GM10266 (cell line): ENCODE measurements at regions not wholly inside any gene's neighbourhood (a gene's known extent, or its start where the extent isn't known, plus 50 kb on each side); places are given as distances from the start of the nearest gene placed in this dataset.

Experiments used
- DNase-seq: peaks from one replicate; pipeline ENCODE4 v3.0.0; 2012; ENCODE audit errors: extremely low spot score
- CTCF ChIP-seq: IDR thresholded peaks from 2 replicates; pipeline ENCODE4 v1.5.1; 2012; ENCODE audit warnings: mild to moderate bottlenecking, low read depth; ENCODE audit not compliant: control insufficient read depth, insufficient read depth; ENCODE audit errors: missing control alignments

DNA sequence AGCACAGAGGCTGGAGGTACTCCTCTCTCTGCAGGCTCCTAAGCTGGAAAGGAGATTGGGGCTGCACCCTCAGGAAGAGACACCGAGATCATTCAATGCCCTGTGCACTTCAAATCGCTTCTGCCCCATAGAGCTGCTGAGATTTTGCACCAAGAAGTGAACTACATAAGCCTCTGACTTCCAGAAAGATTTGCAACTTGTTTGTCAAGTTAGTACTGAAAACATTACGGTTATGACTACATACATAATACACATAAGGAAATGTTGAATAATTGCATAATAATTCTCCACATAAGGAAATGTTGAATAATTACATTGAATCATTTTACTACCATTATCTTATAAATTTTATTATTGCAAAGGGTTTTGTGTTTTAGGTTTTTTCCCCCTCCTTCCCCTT lies 120.3 kb upstream of the SASH1 start:
- no peak for TF ChIP-seq CTCF
- no peak for DNase-seq

DNA sequence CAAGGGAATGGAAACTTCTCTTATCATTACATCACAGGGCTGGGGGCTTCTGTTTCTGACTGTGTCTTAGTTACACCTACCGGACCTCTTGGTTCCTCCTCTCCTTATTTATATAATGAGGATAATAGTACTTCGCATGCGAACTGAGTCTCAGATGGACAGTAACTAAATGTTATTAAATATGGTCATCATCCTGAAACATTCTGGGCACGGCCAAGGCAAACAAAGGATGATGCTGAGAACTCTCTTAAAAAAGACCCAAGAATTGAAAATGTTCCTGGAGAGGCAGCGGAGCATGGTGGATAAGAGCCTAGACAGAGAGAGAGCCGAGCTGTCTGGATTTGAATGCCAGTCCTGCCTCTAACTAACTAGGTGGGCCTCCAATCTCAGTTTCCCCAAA lies 119.8 kb upstream of the SASH1 start:
- no peak for TF ChIP-seq CTCF
- no peak for DNase-seq

DNA sequence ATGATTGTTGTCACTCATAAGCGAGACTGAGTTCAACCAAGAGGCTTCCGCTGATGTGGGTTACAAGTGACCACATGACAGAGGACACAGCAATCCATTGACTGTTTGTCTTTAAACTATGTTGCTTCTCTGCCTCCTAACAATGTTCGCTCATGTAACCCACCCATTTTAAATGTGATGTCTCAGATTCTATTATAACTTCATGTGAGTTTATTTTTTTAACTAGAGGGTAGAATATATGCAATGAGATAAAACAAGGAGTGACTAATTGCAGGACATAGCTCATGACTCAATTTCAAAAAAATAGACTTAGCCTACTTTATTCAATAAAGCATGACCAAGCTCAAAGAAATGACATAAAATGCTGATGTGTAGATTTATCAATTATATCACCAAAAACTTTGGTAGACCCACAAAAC lies 119.2 kb upstream of the SASH1 start:
- TF ChIP-seq CTCF: no peak
- DNase-seq: no peak

DNA sequence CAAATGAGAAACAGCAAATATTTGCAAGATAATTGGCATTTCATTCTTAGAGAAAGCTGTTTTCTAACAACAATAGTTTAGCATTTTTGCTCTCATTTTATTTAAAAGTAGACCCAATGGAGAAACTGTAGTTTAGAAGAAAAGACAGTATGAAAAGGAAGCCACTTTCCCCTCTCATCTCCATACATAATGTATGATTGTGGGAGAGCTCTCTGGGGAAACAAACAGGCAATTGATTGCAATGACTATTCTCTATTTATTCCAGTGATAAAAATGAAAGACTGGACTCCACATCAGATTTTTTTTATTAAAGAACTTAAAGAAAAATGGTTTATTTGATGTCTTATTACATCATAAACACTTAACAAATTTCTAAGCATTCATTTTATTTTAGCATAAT lies 116.8 kb upstream of the SASH1 start:
- no peak for TF ChIP-seq CTCF
- no peak for DNase-seq

GRCh38 chr6:148226284-148226683 lies 116.4 kb upstream of the SASH1 start:
- no peak for TF ChIP-seq CTCF
- DNase-seq: no peak

DNA sequence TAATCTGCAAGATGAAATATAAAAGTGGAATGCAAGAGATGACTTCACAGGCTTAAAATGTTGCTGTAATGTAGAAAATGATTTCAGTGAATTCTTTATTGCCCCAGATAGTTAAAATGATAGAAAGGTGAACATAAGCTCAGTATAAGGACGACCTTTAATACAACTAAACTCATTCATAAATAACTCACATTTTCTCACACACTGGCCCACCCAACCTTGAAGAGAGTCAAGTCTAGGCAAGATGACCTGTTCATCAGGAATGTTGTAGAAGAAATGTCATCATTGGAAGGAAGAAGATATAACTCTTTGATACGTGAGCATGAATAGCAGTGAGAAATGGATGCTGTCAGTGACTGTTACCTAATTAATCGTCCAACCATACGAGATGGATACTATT lies 111.1 kb upstream of the SASH1 start:
- no peak for TF ChIP-seq CTCF
- DNase-seq: no peak

DNA sequence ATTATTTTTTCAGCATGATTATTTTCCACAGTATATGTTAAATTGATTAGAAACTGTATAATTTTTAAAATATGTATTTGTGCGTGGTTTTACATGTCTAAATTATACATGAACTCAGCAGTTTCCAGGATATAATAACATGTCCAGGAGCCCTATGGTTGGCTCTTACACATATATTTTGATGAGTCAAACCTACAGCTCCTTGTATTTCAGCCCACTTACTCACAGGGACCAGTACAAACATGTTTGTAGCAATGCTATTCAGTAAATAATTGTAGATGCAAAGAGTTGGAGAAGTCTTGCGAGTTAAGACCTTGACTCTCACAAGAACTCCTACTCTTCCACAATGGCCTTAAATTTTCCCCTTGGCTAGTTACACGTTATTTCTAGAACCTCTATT lies 107.2 kb upstream of the SASH1 start:
- no peak for TF ChIP-seq CTCF
- no peak for DNase-seq
